GM12892 (cell line): ENCODE measurements at regions not wholly inside any gene's neighbourhood (a gene's known extent, or its start where the extent isn't known, plus 50 kb on each side); places are given as distances from the start of the nearest gene placed in this dataset.
"Not testable (repeated sequence)": the region's sequence is repeated elsewhere in the genome, so short reads cannot be mapped to it uniquely, and the experiment has no call there.

Source experiments
- DNase-seq: peaks from one replicate; pipeline ENCODE4 v3.0.0; 2011; ENCODE audit not compliant: insufficient read length
- FAIRE-seq: peaks from 2 replicates; lab custom pipeline; 2011; peaks lifted over from hg19 to GRCh38; lab: Jason Lieb, UNC
- POLR2A ChIP-seq: IDR thresholded peaks from 2 replicates; pipeline ENCODE4 v1.6.1; 2011; ENCODE audit warnings: low read depth, low read length, control low read depth
- POLR2AphosphoS5 ChIP-seq: IDR thresholded peaks from 2 replicates; pipeline ENCODE4 v1.6.1; 2011; ENCODE audit warnings: low read depth, low read length, control low read depth
- TAF1 ChIP-seq: IDR thresholded peaks from 2 replicates; pipeline ENCODE4 v1.6.1; 2011; ENCODE audit warnings: low read depth, mild to moderate bottlenecking, control low read depth, low read length, borderline replicate concordance

DNA sequence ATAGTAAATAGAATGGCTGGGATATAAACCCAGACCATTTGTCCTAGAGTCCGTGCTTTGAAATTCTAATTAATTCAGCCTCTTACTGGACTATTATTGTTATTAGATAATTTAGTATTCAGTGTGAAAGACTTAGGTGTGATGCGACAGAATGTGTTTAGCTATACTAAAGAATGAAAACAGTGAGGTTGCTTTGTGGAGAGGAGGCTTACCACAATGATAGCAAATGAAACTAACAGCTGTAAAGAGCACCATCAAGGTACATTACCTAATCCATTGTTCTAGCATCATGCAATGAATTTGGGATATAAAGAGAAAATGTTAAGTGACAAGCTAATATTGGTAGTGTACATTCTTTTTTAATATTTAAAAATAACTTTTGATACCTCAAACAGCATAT is 911.1 kb downstream of the KCNT2 start:
- DNase-seq, result no peak
- TF ChIP-seq POLR2A, result no peak
- no peak for TF ChIP-seq POLR2AphosphoS5
- no peak for TF ChIP-seq TAF1
- FAIRE-seq, result no peak

DNA sequence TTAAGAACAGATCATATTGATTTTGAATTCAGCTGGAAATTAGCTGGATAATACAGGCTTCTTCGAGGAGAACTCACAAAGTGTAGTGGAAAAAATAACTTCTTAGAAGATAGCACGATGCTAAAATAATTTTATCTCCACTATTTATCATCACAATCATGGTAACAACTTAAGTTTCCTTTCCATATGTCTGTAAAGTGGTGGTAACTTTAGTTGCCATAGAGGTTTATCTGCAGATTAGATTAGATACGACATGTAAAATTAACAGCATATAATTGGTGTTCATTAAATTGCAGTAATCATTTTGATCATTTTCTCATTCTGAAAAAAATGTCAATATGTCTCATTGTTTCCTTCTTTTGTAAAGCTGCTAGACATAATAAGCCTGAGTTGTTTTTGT is 921.5 kb downstream of the KCNT2 start:
- TF ChIP-seq TAF1 (no peak), POLR2A (no peak), POLR2AphosphoS5 (no peak)
- FAIRE-seq (no peak), DNase-seq (no peak)

DNA sequence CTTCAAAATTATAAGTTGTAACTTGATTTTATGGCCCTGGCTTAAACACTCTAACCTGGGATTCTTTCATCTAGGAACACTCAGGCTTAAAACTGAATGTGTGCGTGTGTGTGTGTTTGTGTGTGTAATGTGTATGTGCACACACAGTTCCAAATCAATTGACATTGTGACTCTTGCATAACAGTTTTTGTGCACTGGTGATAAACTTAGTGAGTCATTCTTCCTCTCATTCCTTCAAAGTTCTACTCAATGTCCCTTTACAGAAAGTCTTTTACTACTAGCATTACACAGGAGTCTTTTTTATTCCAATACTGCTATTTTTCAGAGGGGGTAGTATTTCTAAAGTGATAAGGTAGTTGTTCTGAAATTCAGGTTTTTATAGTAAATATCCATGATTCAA is 943.6 kb downstream of the KCNT2 start:
- DNase-seq (no peak), FAIRE-seq (no peak)

DNA sequence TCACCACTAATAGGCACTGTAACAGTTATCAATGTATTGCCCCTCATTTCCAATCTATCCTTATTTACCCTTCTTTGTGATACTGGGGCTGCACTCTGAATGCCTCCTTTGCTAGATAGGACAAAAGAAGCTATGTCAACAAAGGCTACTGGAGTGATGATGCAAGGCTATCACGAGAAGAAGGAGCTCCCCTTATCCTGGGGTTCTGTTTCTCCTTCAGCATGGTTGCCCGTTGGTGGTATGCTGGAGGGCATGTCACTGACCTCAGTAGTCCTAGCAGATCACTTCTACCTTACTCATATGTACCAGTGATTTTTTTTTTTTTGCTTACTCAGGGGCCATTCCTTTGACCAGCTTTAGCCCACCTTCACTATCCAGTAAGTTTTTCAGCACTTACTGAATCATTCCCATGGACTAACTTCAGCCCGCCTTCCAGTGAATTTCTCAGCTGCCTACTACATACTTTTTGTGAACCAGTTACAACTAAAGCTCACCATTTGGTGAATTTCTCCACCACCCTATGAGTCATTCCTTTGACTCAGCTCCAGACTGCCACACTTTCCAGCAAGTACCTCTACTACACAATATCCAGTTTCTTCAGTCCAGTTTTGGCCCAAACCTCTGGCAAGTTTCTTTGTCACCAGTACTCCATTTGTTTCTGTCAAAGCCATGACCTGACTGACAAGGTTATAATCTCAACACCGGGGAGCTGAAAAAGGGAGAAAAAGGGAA is 944.5 kb downstream of the KCNT2 start:
- no peak for DNase-seq
- TF ChIP-seq POLR2AphosphoS5 (no peak), POLR2A (no peak), TAF1 (no peak)
- FAIRE-seq, result no peak

More for the DNA sequence above, 943.6 kb downstream of the KCNT2 start:
- TF ChIP-seq POLR2AphosphoS5, result no peak

DNA sequence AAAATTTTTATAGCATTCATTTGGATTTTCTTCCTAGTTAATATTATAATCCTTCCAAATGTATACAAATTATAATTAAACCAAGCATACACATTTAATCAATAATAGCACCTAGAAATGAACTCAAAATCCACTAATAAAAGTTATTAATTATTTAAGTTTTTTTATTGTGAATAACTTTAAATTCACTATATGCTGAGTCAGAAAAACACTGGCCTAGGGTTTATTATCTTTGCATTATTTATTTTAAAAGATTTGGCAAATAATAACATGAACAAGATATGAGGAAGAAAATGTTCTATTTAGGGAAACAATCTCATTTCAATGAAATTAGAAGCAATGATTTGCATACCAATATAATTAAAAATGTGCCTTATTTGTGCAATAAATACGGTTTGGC is 951.5 kb downstream of the KCNT2 start:
- no peak for DNase-seq
- TF ChIP-seq TAF1 (no peak), POLR2A (no peak), POLR2AphosphoS5 (no peak)
- no peak for FAIRE-seq

DNA sequence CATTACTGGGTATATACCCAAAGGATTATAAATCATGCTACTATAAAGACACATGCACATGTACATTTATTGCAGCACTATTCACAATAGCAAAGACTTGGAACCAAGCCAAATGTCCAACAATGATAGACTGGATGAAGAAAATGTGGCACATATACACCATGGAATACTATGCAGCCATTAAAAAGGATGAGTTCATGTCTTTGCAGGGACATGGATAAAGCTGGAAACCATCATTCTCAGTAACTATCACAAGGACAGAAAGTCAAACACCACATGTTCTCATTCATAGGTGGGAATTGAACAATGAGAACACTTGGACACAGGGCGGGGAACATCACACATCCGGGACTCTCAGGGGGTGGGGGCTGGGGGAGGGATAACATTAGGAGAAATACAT is 959.4 kb downstream of the KCNT2 start:
- not testable (repeated sequence) for DNase-seq, FAIRE-seq

DNA sequence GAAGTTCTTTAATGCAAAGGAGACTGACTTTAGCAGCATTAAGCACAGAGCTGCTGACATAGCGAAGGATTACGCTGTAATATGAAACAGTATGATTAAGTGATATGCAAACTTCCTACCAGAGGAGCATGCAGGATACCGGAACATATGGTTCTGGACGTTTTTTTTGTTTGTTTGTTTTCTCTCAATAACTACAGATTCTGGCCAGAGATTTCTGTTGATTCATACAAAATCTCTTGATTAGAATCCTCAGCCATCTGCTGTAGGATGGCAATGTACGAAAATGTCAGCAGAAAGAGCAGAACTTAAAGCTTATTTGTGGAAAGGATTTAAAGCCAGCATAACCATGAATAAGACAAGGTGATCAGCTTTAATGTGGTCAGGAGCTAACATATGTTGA is 970.7 kb downstream of the KCNT2 start:
- FAIRE-seq (no peak), DNase-seq (no peak)
- TF ChIP-seq TAF1 (no peak), POLR2AphosphoS5 (no peak), POLR2A (no peak)

DNA sequence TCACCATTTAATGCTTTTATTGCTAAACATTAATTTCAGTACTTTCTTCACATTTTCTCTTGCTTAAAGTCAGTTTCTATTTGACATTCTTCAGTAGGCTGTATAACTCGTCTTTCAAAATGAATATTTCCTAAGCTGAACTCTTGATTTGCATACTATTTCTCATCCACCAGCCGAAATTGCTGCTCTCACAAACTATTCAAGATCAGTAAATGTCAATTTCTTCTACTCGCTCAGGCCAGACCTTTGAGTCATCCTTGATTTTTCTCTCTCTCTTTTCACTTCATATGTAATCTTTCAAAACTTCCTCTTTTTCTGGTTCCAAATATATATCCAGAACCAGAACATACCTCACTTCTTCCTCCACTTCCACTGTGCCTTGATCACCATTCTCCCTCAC is 990.0 kb downstream of the KCNT2 start:
- DNase-seq, result no peak
- TF ChIP-seq POLR2AphosphoS5 (no peak), POLR2A (no peak), TAF1 (no peak)
- FAIRE-seq, result no peak

DNA sequence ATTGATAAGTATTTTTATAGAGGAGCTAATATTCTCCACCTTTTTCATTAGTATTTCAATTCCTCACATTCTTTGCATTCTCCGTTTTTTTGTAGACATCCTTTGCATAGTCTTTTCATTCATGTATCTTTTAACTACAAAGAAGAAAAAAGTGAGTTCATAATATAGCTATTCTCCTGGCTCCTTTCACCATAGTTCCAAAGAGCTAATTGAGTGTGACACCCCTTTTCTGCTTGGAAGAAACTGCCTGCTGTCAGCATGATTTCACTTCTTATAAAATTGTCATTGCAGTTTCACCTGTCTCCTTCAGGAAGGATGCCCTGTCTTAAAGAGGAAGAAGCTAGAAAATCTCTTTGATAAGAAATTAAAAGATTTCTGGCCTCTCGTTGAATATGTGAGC is 991.1 kb downstream of the KCNT2 start:
- no peak for DNase-seq
- FAIRE-seq, result no peak
- TF ChIP-seq TAF1, result no peak
- no peak for TF ChIP-seq POLR2AphosphoS5
- TF ChIP-seq POLR2A, result no peak

DNA sequence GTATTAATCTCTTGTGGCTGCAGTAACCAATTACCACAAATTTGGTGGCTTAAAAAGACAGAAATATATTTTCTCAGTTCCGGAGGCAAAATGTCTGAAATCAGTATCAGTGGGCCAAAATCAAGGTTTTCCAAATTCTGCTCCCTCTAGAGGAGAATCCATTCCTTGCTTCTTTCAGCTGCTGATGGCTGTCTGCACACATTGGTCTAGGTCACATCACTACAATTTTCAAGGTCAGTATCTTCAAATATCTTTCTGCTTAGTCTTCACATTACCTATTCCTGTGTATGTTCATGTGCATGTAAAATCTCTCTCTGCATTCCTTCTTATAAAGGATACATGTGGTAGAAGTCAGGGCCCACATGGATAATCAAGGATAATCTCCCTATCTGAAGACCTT is 999.4 kb downstream of the KCNT2 start:
- no peak for FAIRE-seq
- DNase-seq, result no peak
- TF ChIP-seq POLR2AphosphoS5, result no peak
- TF ChIP-seq POLR2A, result no peak
- no peak for TF ChIP-seq TAF1

DNA sequence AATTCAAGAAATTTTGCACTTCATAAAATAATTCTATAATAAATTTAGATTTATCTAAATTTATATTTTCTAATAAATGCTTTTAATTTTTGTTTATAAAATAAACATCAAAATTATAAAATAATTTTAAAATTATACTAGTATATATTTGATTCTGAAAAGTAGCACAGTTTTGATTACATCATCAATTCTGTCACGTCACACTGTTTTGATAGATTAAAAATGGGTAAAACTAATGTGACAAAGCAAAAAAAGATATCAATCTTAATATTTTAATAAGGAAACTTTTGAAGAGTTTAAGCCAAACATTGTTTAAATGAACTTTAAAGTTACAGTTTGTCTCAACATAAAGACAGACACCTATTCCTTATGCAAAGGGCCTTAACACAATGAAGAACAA is 1001.8 kb downstream of the KCNT2 start:
- DNase-seq (no peak), FAIRE-seq (no peak)
- TF ChIP-seq TAF1 (no peak), POLR2AphosphoS5 (no peak), POLR2A (no peak)

DNA sequence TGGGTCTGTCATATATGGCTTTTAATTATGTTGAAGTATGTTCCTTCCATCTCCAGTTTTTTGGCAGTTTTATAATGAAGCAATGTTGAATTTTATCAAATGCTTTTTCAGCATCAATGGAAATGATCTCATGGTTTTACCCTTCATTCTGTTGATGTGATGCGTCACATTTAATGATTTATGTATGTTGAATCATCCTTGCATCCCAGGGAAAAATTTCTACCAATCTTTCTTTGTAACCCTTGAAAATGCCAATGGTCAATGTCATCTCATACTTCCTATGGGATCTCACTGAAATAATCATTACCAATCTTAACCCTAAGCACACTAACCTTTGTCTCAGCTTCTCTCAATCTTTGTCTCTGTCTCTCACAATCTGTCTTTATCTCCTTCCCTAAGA is 1004.0 kb downstream of the KCNT2 start:
- FAIRE-seq (no peak), DNase-seq (no peak)
- TF ChIP-seq TAF1 (no peak), POLR2A (no peak), POLR2AphosphoS5 (no peak)
